DOHH2 (cell line): ENCODE measurements at regions not wholly inside any gene's neighbourhood (a gene's known extent, or its start where the extent isn't known, plus 50 kb on each side); places are given as distances from the start of the nearest gene placed in this dataset.

Experiments
- H3F3A ChIP-seq: fragments of 200-600 bp; sonication (generic), shearing (Covaris generic); 2 replicates; pipeline ENCODE4 v1.6.0; 2016; ENCODE audit warnings: antibody characterized with exemption, mild to moderate bottlenecking; ENCODE audit not compliant: control insufficient read depth, insufficient read depth
- H3K27ac ChIP-seq: fragments of 200-600 bp; sonication (generic); 2 replicates; pipeline ENCODE4 v1.5.1; 2014; ENCODE audit warnings: low read depth, mild to moderate bottlenecking, low read length, moderate library complexity
- H3K27me3 ChIP-seq: fragments of 200-600 bp; sonication (generic); 2 replicates; pipeline ENCODE4 v1.6.1; 2014; ENCODE audit warnings: mild to moderate bottlenecking, low read length, mixed read lengths; ENCODE audit not compliant: control insufficient read depth
- H3K36me3 ChIP-seq: fragments of 200-600 bp; sonication (generic); 2 replicates; pipeline ENCODE4 v1.6.1; 2014; ENCODE audit warnings: mild to moderate bottlenecking, low read length, moderate library complexity, mixed read lengths; ENCODE audit not compliant: control insufficient read depth
- H3K4me1 ChIP-seq: fragments of 200-600 bp; sonication (generic); 2 replicates; pipeline ENCODE4 v1.6.1; 2014; ENCODE audit warnings: mild to moderate bottlenecking, low read length, mixed read lengths; ENCODE audit not compliant: control insufficient read depth
- H3K4me2 ChIP-seq: fragments of 200-600 bp; sonication (generic); 2 replicates; pipeline ENCODE4 v1.6.0; 2014; ENCODE audit warnings: mild to moderate bottlenecking, low read length, moderate library complexity
- H3K4me3 ChIP-seq: fragments of 200-600 bp; sonication (generic); 2 replicates; pipeline ENCODE4 v1.5.1; 2014; ENCODE audit warnings: mild to moderate bottlenecking, low read length, mixed read lengths
- H3K79me2 ChIP-seq: fragments of 200-600 bp; sonication (generic); 2 replicates; pipeline ENCODE4 v1.6.1; 2014; ENCODE audit warnings: mild to moderate bottlenecking, low read length, mixed read lengths; ENCODE audit not compliant: control insufficient read depth
- H3K9me2 ChIP-seq: fragments of 200-600 bp; sonication (generic); replicated peaks from 2 replicates; pipeline ENCODE4 v1.6.1; 2014; ENCODE audit warnings: mild to moderate bottlenecking, low read length, mixed read lengths; ENCODE audit not compliant: control insufficient read depth
- H3K9me3 ChIP-seq: fragments of 200-600 bp; sonication (generic); 2 replicates; pipeline ENCODE4 v1.6.1; 2014; ENCODE audit warnings: antibody characterized with exemption, low read length, mixed read lengths; ENCODE audit not compliant: control insufficient read depth, insufficient read depth
- H4K20me1 ChIP-seq: fragments of 200-600 bp; sonication (generic); 2 replicates; pipeline ENCODE4 v1.6.0; 2014; ENCODE audit warnings: low read depth, mild to moderate bottlenecking, antibody characterized with exemption, low read length, moderate library complexity; ENCODE audit not compliant: control insufficient read depth, insufficient read depth
- CTCF ChIP-seq: fragments of 200-600 bp; sonication (generic); IDR thresholded peaks from one replicate; pipeline ENCODE4 v1.5.1; 2014; ENCODE audit warnings: antibody characterized with exemption, mild to moderate bottlenecking, low read depth, low read length; ENCODE audit not compliant: poor library complexity, severe bottlenecking
- EZH2phosphoT487 ChIP-seq: fragments of 200-600 bp; sonication (generic); IDR thresholded peaks from 2 replicates; pipeline ENCODE4 v1.6.1; 2017; ENCODE audit warnings: borderline replicate concordance, mild to moderate bottlenecking, antibody characterized with exemption, low read length, moderate library complexity, mixed read lengths

GRCh38 chr21:16337266-16337665 lies 607.5 kb downstream of the USP25 start:
- Histone ChIP-seq H3K27me3 (no peaks in the 10 kb centered on the region), H3K9me2 (no peaks in the 10 kb centered on the region), H3K4me1 (no peaks in the 10 kb centered on the region), H3K27ac (no peak overlapping the region), H3F3A (no peaks in the 10 kb centered on the region), H3K4me3 (no peak overlapping the region), H4K20me1 (no peaks in the 10 kb centered on the region), H3K4me2 (no peak overlapping the region), H3K9me3 (no peaks in the 10 kb centered on the region), H3K79me2 (no peaks in the 10 kb centered on the region), H3K36me3 (no peaks in the 10 kb centered on the region)
- no peak for TF ChIP-seq EZH2phosphoT487
- TF ChIP-seq CTCF, result no peak

GRCh38 chr21:16342932-16343331 lies 613.1 kb downstream of the USP25 start:
- Histone ChIP-seq H3K9me3 (no peaks in the 10 kb centered on the region), H3K27me3 (no peaks in the 10 kb centered on the region), H3K4me1 (no peaks in the 10 kb centered on the region), H3K9me2 (no peaks in the 10 kb centered on the region), H3K4me3 (no peak overlapping the region), H3K36me3 (no peaks in the 10 kb centered on the region), H3K27ac (no peak overlapping the region), H3K4me2 (no peak overlapping the region), H3K79me2 (no peaks in the 10 kb centered on the region), H3F3A (no peaks in the 10 kb centered on the region), H4K20me1 (no peaks in the 10 kb centered on the region)
- TF ChIP-seq CTCF (no peak), EZH2phosphoT487 (no peak)

GRCh38 chr21:16343776-16344175 lies 614.0 kb downstream of the USP25 start:
- Histone ChIP-seq H3K4me1 (no peaks in the 10 kb centered on the region), H4K20me1 (no peaks in the 10 kb centered on the region), H3K27me3 (no peaks in the 10 kb centered on the region), H3K36me3 (no peaks in the 10 kb centered on the region), H3K9me2 (no peaks in the 10 kb centered on the region), H3K79me2 (no peaks in the 10 kb centered on the region), H3K4me3 (no peak overlapping the region), H3K27ac (no peak overlapping the region), H3K4me2 (no peak overlapping the region), H3F3A (no peaks in the 10 kb centered on the region), H3K9me3 (no peaks in the 10 kb centered on the region)
- TF ChIP-seq CTCF (no peak), EZH2phosphoT487 (no peak)

- H3K27ac ChIP-seq, result no peak overlapping the region
- no peaks in the 10 kb centered on the region for H4K20me1 ChIP-seq
- H3F3A ChIP-seq, result no peaks in the 10 kb centered on the region
- H3K36me3 ChIP-seq, result no peaks in the 10 kb centered on the region
- TF ChIP-seq CTCF, result no peak
- TF ChIP-seq EZH2phosphoT487, result no peak
- no peaks in the 10 kb centered on the region for H3K4me1 ChIP-seq
- H3K9me2 ChIP-seq, result no peaks in the 10 kb centered on the region
- no peaks in the 10 kb centered on the region for H3K79me2 ChIP-seq
- no peaks in the 10 kb centered on the region for H3K9me3 ChIP-seq
- H3K27me3 ChIP-seq, result no peaks in the 10 kb centered on the region
- no peak overlapping the region for H3K4me3 ChIP-seq
- no peak overlapping the region for H3K4me2 ChIP-seq
These were observed 616.0 kb downstream of the USP25 start for GRCh38 chr21:16345757-16346156.
